ENCODE measurements at regions not wholly inside any gene's neighbourhood (a gene's known extent, or its start where the extent isn't known, plus 50 kb on each side); places are given as distances from the start of the nearest gene placed in this dataset.

GRCh38 chr7:82701949-82702348 is 258.4 kb upstream of the CACNA2D1 start:
- no peak for TF ChIP-seq CTCF (IDR thresholded peaks at IDR 0.05)
- DNase-seq (ENCODE audit: low spot score) (no peak), ATAC-seq (ENCODE audit: low FRiP score) (no peak)

- ATAC-seq (ENCODE audit: low FRiP score) (no peak), DNase-seq (ENCODE audit: low spot score) (no peak)
- no peak for TF ChIP-seq CTCF (IDR thresholded peaks at IDR 0.05)
Observed at GRCh38 chr7:82700741-82701140, 257.2 kb upstream of the CACNA2D1 start.

GRCh38 chr7:82699773-82700186 is 256.2 kb upstream of the CACNA2D1 start:
- ATAC-seq (ENCODE audit: low FRiP score) = no peak
- no peak for TF ChIP-seq CTCF (IDR thresholded peaks at IDR 0.05)
- no peak for DNase-seq (ENCODE audit: low spot score)

- no peak for TF ChIP-seq CTCF (IDR thresholded peaks at IDR 0.05)
- DNase-seq (ENCODE audit: low spot score) = no peak
- no peak for ATAC-seq (ENCODE audit: low FRiP score)
Observed at GRCh38 chr7:82697897-82698296, 254.3 kb upstream of the CACNA2D1 start.

- ATAC-seq (ENCODE audit: low FRiP score) = no peak
- DNase-seq (ENCODE audit: low spot score) = no peak
- no peak for TF ChIP-seq CTCF (IDR thresholded peaks at IDR 0.05)
Observed at GRCh38 chr7:82696631-82697030, 253.1 kb upstream of the CACNA2D1 start.

GRCh38 chr7:82694022-82694421 is 250.4 kb upstream of the CACNA2D1 start:
- ATAC-seq (ENCODE audit: low FRiP score) (no peak), DNase-seq (ENCODE audit: low spot score) (no peak)
- TF ChIP-seq CTCF (IDR thresholded peaks at IDR 0.05) = no peak

GRCh38 chr7:82690929-82691328 is 247.4 kb upstream of the CACNA2D1 start:
- no peak for ATAC-seq (ENCODE audit: low FRiP score)
- no peak for DNase-seq (ENCODE audit: low spot score)
- no peak for TF ChIP-seq CTCF (IDR thresholded peaks at IDR 0.05)

All from omental fat pad (tissue), 3 donors.